Inflammatory macrophage treated with lipopolysaccharide for 1 hour (primary cell): ENCODE measurements at regions not wholly inside any gene's neighbourhood (a gene's known extent, or its start where the extent isn't known, plus 50 kb on each side); places are given as distances from the start of the nearest gene placed in this dataset.
"Not testable (repeated sequence)": the region's sequence is repeated elsewhere in the genome, so short reads cannot be mapped to it uniquely, and the experiment has no call there.

Experiments
- DNase-seq, 2 donors: peaks; one replicate each; pipeline ENCODE4 v3.0.0-alpha.2; 2020 to 2022

GRCh38 chr1:228945885-228946284 lies 210.6 kb downstream of the RHOU start:
- DNase-seq, result no peak

GRCh38 chr1:228949617-228950016 lies 214.3 kb downstream of the RHOU start:
- DNase-seq, result not testable (repeated sequence)

GRCh38 chr1:228953207-228953606 lies 217.9 kb downstream of the RHOU start:
- DNase-seq, result no peak

- DNase-seq, result not testable (repeated sequence)
Observed at GRCh38 chr1:228953808-228954207, 218.5 kb downstream of the RHOU start.

GRCh38 chr1:228955691-228956090 lies 220.4 kb downstream of the RHOU start:
- DNase-seq, result peak; percentile 59 to 74

GRCh38 chr1:228956864-228957263 lies 221.6 kb downstream of the RHOU start:
- DNase-seq, result no peak

- no peak for DNase-seq
Observed at GRCh38 chr1:228957535-228957934, 222.3 kb downstream of the RHOU start.

GRCh38 chr1:228958121-228958520 lies 222.8 kb downstream of the RHOU start:
- DNase-seq, result no peak

- no peak for DNase-seq
Observed at GRCh38 chr1:228958741-228959140, 223.5 kb downstream of the RHOU start.

GRCh38 chr1:228960705-228961104 lies 225.4 kb downstream of the RHOU start:
- DNase-seq, result peak in 1 of 2 donors; percentile 20

GRCh38 chr1:228961511-228961910 lies 226.2 kb downstream of the RHOU start:
- DNase-seq, result peak; percentile 42 to 47

GRCh38 chr1:228963795-228964177 lies 228.5 kb downstream of the RHOU start:
- no peak for DNase-seq

- DNase-seq, result no peak
Observed at GRCh38 chr1:228964178-228965089, 229.2 kb downstream of the RHOU start.

GRCh38 chr1:228968891-228969606 lies 233.8 kb downstream of the RHOU start:
- DNase-seq, result no peak

GRCh38 chr1:228969953-228970800 lies 234.9 kb downstream of the RHOU start:
- peak; percentile 41 to 45 for DNase-seq

GRCh38 chr1:228972576-228972975 lies 237.3 kb downstream of the RHOU start:
- peak in 1 of 2 donors; percentile 45 for DNase-seq

- DNase-seq, result no peak
Observed at GRCh38 chr1:228974273-228974672, 239.0 kb downstream of the RHOU start.

- no peak for DNase-seq
Observed at GRCh38 chr1:228975238-228975907, 240.1 kb downstream of the RHOU start.

GRCh38 chr1:228976316-228976715 lies 241.0 kb downstream of the RHOU start:
- DNase-seq, result no peak

GRCh38 chr1:228977307-228977706 lies 242.0 kb downstream of the RHOU start:
- DNase-seq, result no peak

- no peak for DNase-seq
Observed at GRCh38 chr1:228977741-228978140, 242.5 kb downstream of the RHOU start.
